ENCODE measurements at regions not wholly inside any gene's neighbourhood (a gene's known extent, or its start where the extent isn't known, plus 50 kb on each side); places are given as distances from the start of the nearest gene placed in this dataset.
"Not testable (repeated sequence)": the region's sequence is repeated elsewhere in the genome, so short reads cannot be mapped to it uniquely, and the experiment has no call there.

DNA sequence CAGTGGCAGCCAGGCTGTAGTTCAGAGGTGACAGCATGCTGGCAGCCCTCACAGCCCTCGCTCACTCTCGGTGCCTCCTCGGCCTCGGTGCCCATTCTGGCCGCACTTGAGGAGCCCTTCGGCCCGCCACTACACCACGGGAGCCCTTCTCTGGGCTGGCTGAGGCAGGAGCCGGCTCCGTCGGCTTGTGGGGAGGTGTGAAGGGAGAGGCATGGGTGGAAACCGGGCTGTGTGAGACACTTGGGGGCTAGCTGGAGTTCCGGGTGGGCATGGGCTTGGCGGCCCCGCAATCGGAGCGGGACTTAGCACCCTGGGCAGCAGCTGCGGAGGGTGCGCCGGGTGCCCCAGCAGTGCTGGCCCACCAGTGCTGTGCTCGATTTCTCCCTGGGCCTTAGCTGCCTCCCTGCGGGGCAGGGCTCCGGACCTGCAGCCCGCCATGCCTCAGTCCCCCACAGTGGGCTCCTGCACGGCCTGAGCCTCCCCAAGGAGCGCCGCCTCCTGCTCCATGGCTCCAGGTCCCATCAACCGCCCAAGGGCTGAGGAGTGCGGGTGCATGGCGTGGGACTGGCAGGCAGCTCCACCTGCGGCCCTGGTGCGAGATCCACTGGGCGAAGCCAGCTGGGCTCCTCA lies 396.8 kb downstream of the FAM72C start:
- no peak for DNase-seq

DNA sequence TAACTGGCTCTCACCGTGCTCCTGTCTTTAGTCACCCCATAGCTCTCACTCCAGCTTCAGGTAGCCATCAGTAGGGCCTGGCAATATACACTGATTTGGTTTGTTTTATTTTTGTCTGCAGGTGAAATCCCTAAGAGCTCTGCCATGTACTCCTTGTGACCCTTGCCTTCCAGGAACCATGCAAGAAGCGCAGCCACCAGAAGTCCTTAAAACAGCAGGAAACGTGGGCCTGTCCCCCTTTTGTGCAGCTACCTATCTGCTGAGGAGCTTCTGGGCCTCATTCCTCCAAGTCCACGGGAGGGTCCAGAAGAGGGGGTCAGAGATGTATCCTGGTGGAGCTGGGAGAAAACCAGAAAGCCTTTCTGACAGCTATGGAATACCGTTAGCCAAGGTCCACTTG lies 399.1 kb downstream of the FAM72C start:
- not testable (repeated sequence) for DNase-seq

DNA sequence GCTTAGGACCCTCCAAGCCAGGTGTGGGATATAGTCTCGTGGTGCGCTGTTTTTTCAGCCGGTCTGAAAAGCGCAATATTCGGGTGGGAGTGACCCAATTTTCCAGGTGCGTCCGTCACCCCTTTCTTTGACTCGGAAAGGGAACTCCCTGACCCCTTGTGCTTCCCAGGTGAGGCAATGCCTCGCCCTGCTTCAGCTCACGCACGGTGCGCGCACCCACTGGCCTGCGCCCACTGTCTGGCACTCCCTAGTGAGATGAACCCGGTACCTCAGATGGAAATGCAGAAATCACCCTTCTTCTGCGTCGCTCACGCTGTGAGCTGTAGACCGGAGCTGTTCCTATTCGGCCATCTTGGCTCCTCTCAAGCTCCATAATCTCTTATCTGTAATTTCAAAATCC lies 408.0 kb downstream of the FAM72C start:
- not testable (repeated sequence) for DNase-seq

DNA sequence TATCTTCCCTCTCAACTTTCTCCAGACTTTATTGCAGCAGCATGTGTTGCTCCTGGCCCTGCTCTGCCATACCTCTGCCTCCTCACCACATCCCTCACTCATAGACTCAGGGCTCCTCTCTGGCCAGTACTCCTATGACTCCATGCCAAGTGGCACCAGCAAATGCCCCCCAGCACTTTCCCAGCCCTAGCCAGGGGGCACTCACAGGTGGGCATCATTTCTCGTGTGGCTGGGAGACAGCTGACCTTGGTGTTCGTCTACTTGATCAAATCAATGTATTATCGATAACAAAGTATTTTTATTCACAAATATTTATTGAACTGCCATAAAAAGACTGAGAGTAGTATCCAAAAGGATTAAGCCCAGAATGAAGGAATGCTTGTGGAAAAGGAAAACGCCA lies 418.2 kb downstream of the FAM72C start:
- DNase-seq, result no peak

DNA sequence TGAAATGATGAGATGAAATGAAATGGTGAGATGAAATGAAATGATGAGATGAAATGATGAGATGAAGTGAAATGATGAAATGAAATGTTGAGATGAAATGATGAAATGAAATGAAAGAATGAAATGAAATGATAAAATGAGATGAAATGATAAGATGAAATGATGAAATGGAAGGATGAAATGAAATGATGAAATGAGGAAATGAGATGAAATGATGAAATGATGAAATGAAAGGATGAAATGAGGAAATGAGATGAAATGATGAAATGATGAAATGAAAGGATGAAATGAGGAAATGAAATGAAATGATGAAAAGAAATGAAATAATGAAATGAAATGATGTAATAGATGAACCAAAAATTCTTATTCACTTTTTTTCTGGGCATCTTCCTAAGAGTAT lies 467.1 kb downstream of the FAM72C start:
- not testable (repeated sequence) for DNase-seq

DNA sequence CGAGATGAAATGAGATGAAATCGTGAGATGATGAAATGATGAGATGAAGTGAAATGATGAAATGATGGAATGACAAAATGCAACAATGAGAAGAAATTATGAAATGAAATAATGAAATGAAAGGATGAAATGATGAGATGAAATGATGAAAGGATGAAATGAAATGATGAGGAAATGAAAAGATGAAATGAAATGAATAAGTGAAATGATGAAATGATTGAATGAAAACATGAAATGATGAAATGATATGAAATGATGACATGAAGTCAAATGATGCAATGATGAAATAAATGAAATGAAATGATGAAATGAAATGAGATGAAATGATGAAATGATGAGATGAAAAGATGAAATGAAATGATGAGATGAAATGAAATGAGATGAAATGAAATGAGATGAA lies 467.7 kb downstream of the FAM72C start:
- DNase-seq, result not testable (repeated sequence)

DNA sequence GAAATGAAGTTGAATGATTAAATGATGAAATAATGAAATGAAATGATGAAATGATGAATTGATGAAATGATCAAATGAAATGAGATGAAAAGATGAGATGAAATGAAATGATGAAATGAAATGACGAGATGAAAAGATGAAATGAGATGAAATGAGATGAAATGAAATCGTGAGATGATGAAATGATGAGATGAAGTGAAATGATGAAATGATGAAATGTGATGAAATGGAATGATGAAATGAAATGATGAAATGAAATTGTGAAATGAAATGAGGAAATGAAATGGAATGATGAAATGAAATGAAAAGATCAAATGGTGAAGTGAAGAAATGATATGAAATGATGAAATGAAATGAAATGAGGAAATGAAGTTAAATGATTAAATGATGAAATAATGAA lies 468.7 kb downstream of the FAM72C start:
- not testable (repeated sequence) for DNase-seq

DNA sequence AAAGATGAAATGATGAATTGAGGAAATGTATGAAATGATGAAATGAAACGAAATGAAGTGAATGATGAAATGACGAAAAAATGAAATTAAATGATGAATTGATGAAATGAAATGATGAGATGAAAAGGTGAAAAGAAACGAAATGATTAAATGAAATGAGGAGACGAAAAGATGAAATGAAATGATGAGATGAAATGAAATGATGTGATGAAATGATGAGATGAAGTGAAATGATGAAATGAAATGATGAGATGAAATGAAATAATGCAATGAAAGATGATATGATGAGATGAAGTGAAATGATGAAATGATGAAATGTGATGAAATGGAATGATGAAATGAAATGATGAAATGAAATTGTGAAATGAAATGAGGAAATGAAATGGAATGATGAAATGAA lies 469.7 kb downstream of the FAM72C start:
- DNase-seq, result not testable (repeated sequence)

DNA sequence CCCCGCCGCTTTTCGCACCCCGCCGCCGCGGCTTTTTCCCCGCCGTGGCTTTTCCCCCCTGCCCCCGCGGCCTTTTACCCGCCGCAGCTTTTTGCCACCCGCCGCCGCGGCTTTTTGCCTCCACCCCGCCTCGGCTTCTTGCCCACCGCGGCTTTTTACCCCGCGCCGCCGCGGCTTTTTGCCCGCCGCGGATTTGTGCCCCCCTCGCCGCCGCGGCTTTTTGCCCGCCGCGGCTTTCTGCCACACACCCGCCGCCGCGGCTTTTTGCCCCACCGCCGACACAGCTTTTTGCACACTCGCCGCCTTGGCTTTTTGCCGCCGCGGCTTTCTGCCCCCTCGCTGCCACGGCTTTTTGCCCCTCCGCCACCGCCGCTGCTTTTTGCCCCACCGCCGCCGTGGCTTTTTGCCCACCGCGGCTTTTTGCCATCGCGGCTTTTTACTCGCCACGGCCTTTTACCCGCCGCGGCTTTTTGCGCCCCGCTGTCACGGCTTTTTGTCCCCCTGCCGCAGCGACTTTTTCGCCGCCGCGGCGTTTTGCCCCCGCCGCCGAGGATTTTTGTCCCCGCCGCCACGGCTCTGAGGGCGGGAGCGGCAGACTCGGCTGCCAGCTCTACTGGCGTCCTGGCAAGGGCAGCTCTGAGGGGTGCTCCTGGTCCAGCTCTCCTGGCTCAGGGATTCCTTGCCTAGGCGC lies 473.6 kb downstream of the FAM72C start:
- DNase-seq, result peak; percentile 1

DNA sequence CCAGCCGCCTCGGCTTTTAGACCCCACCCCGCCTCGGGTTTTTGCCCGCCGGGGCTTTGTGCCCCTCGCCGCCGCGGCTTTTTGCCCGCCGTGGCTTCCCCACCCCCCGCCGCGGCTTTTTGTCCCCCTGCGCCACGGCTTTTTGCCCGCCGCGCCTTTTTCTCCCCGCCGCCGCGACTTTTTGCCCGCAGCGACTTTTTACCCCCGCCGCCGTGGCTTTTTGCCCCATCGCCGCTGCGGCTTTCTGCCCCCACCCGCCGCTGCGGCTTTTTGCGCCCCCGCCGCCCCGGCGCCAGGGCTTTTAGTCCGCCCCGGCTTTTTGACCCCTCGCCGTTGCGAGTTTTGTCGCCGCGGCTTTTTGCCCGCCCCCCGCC lies 474.4 kb downstream of the FAM72C start:
- DNase-seq, result no peak

DNA sequence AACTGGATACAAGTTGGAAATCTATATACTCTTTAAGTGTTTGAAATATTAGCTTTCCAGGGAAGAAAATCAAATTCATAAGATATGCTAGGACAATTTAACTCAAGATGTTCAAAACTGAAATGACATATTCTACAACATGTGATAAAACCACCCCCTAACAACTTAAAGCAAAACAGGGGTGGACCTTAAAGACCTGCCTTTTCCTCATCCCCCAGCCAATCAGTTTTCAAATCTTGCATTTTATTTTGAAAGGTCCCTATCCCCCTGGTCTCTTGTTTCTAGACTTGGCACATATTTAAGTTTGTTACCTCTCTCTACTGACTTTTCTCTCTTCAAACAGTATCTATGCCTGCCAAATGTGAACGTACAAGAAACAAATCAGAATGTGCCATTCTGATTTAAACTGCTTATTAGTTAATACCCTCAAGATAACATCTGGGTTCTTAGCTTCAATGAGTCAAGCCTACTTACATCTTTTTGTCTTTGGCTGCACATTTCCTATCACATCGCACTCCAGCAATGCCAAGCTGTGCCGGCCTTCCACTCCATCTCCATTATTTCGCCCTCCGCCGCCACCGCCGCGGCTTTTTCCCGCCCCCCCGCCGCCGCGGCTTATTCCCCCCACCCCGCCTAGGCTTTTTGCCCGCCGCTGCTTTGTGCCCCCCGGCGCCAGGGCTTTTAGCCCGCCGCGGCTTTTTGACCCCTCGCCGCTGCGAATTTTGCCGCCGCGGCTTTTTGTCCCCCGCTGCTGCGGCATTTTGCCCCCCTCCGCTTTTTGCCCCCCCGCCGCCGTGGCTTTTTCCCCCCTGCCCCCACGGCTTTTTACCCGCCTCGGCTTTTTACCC lies 475.0 kb downstream of the FAM72C start:
- DNase-seq, result not testable (repeated sequence)

All from stimulated activated CD4-positive, alpha-beta T cell treated with anti-CD3 and anti-CD28 coated beads, Interleukin-12 subunit alpha, Interleukin-12 subunit beta, amount 100 ng/mL, for 4 hours (primary cell).